GM10266 (cell line): ENCODE measurements at regions not wholly inside any gene's neighbourhood (a gene's known extent, or its start where the extent isn't known, plus 50 kb on each side); places are given as distances from the start of the nearest gene placed in this dataset.
"Not testable (repeated sequence)": the region's sequence is repeated elsewhere in the genome, so short reads cannot be mapped to it uniquely, and the experiment has no call there.

Source experiments
- DNase-seq: peaks from one replicate; pipeline ENCODE4 v3.0.0; 2012; ENCODE audit errors: extremely low spot score
- TF ChIP-seq, protein P1 (sequence below): IDR thresholded peaks from 2 replicates; pipeline ENCODE4 v1.5.1; 2012; ENCODE audit warnings: mild to moderate bottlenecking, low read depth; ENCODE audit not compliant: control insufficient read depth, insufficient read depth; ENCODE audit errors: missing control alignments

- TF ChIP-seq, protein P1, sequence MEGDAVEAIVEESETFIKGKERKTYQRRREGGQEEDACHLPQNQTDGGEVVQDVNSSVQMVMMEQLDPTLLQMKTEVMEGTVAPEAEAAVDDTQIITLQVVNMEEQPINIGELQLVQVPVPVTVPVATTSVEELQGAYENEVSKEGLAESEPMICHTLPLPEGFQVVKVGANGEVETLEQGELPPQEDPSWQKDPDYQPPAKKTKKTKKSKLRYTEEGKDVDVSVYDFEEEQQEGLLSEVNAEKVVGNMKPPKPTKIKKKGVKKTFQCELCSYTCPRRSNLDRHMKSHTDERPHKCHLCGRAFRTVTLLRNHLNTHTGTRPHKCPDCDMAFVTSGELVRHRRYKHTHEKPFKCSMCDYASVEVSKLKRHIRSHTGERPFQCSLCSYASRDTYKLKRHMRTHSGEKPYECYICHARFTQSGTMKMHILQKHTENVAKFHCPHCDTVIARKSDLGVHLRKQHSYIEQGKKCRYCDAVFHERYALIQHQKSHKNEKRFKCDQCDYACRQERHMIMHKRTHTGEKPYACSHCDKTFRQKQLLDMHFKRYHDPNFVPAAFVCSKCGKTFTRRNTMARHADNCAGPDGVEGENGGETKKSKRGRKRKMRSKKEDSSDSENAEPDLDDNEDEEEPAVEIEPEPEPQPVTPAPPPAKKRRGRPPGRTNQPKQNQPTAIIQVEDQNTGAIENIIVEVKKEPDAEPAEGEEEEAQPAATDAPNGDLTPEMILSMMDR = no peak
- no peak for DNase-seq
Observed at GRCh38 chr22:22771696-22772377, 115.8 kb upstream of the IGLL5 start.

- no peak for DNase-seq
- TF ChIP-seq, protein P1 = no peak
Observed at GRCh38 chr22:22772396-22772795, 115.2 kb upstream of the IGLL5 start.

DNA sequence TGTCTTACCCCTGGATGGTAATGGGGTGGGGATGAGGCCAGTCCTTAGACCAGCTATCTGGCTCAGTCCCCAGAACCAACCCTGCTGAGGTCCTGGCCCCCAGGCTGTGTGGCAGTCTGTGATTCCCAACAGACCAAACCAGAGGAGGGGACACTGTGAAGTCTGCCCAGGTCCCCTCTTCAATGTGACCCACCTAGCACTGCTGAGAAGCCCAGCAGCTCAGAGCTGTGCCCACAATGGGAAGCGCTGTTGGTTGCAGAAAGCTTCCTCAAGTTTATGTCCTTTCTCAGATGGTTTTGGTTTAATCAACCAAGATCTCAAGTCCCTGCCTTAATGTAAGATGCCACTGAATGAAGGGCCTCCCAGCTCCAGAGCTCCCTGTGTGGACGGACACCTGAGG lies 114.7 kb upstream of the IGLL5 start:
- no peak for DNase-seq
- TF ChIP-seq, protein P1 = no peak

- TF ChIP-seq, protein P1 = no peak
- DNase-seq = no peak
Observed at GRCh38 chr22:22773427-22773826, 114.2 kb upstream of the IGLL5 start.

GRCh38 chr22:22773979-22774604 lies 113.5 kb upstream of the IGLL5 start:
- TF ChIP-seq, protein P1 = no peak
- DNase-seq = no peak

GRCh38 chr22:22774762-22775161 lies 112.9 kb upstream of the IGLL5 start:
- not testable (repeated sequence) for DNase-seq

DNA sequence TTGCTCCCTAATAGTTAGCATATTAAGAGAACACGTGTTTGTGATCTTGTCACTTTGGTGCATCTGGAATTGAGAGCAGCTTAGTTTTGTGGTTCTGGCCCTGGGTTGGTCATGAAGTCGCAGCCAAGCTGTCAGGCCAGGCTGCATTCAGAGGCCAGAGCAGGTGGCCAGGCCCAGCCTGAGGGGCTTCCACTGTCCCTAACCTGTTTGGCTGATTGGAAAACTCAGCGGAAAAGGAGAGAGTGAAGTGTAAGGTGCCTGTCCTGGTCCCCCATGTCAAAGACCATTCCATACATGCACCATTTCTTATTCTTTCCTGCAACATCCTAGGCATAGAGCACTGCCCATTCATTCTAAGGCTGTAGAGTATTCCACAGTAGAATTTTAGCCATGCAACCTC lies 111.5 kb upstream of the IGLL5 start:
- TF ChIP-seq, protein P1 = no peak
- DNase-seq = no peak

GRCh38 chr22:22779213-22779612 lies 108.4 kb upstream of the IGLL5 start:
- no peak for DNase-seq
- TF ChIP-seq, protein P1 = no peak
